AG04450 (cell line): ENCODE measurements at regions not wholly inside any gene's neighbourhood (a gene's known extent, or its start where the extent isn't known, plus 50 kb on each side); places are given as distances from the start of the nearest gene placed in this dataset.

ENCODE experiments used
- CTCF ChIA-PET: fragments of 300-600, 350-600 bp; formaldehyde crosslinking; extraction: SDS; loops from one replicate; lab custom pipeline; 2022; ENCODE audit warnings: antibody characterized with exemption, inconsistent platforms; lab: Charles Lee
- POLR2A ChIA-PET: fragments of 350-600 bp; formaldehyde crosslinking; extraction: SDS; loops from one replicate; lab custom pipeline; 2021; ENCODE audit warnings: antibody characterized with exemption, inconsistent platforms; lab: Yijun Ruan, JAX
- DNase-seq: peaks from one replicate; pipeline ENCODE4 v3.0.0-alpha.2; 2011; ENCODE audit warnings: low read depth, low spot score
- H3K27ac ChIP-seq: one replicate; pipeline ENCODE4 v1.5.1; 2012; ENCODE audit warnings: low read depth, low read length, control low read depth
- H3K27me3 ChIP-seq: one replicate; pipeline ENCODE4 v1.6.0; 2012; ENCODE audit warnings: low read length; ENCODE audit not compliant: control insufficient read depth, insufficient read depth
- H3K4me3 ChIP-seq: 2 replicates; pipeline ENCODE4 v1.5.1; 2011; ENCODE audit warnings: mild to moderate bottlenecking, low read depth, low read length, control low read depth
- H3K9me3 ChIP-seq: 2 replicates; pipeline ENCODE4 v1.5.1; 2012; ENCODE audit warnings: low read length; ENCODE audit not compliant: control insufficient read depth, insufficient read depth
- TF ChIP-seq, protein P1 (sequence below): IDR thresholded peaks from 2 replicates; pipeline ENCODE4 v1.5.1; 2011; ENCODE audit warnings: low read depth, low read length, control low read depth, inconsistent platforms

DNA sequence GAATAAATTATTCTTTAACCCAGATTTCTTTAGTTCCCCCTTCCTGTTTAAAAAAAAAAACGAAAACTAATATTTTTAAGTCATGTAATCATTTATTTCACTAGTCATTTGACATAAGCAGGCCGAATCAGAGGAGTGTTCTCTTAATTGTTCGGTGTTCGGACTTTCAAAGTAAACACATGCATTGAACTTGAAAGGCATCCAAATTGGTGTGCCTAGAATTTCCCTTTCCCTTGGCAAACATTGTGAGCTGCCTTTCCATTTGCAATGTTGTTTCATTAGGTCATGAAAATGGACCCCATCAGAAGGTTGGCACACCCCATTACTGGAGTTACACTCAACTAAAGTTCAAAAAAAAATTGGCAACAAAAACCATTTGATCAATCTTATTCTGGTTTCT is 283.0 kb upstream of the MARCKS start:
- TF ChIP-seq, protein P1, sequence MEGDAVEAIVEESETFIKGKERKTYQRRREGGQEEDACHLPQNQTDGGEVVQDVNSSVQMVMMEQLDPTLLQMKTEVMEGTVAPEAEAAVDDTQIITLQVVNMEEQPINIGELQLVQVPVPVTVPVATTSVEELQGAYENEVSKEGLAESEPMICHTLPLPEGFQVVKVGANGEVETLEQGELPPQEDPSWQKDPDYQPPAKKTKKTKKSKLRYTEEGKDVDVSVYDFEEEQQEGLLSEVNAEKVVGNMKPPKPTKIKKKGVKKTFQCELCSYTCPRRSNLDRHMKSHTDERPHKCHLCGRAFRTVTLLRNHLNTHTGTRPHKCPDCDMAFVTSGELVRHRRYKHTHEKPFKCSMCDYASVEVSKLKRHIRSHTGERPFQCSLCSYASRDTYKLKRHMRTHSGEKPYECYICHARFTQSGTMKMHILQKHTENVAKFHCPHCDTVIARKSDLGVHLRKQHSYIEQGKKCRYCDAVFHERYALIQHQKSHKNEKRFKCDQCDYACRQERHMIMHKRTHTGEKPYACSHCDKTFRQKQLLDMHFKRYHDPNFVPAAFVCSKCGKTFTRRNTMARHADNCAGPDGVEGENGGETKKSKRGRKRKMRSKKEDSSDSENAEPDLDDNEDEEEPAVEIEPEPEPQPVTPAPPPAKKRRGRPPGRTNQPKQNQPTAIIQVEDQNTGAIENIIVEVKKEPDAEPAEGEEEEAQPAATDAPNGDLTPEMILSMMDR = no peak
- ChIA-PET CTCF (no interaction called here), POLR2A (no interaction called here)
- no peak overlapping the region for H3K4me3 ChIP-seq
- no peaks in the 10 kb centered on the region for H3K9me3 ChIP-seq
- H3K27me3 ChIP-seq = no peaks in the 10 kb centered on the region
- DNase-seq = no peak
- H3K27ac ChIP-seq = no peak overlapping the region

DNA sequence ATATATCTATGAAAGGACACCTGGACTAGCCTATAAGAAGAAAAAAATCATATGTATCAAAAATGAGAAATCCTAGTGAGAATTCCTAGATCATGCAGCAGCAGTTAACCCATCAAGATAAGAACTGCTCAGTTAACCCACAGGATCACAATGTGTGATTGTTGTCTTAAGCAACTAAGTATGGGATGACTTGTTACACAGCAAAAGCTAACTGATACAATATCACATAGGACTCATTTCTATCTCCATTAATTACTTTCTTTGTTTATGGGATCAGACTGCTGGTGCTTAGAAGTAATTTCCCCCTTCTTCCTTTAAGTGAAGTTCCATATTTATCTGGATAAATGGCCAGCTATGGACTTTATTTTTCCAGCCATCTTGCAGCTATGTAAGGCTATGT is 280.8 kb upstream of the MARCKS start:
- H3K4me3 ChIP-seq = no peak overlapping the region
- no peaks in the 10 kb centered on the region for H3K9me3 ChIP-seq
- TF ChIP-seq, protein P1 = no peak
- H3K27ac ChIP-seq = no peak overlapping the region
- ChIA-PET CTCF (no interaction called here), POLR2A (no interaction called here)
- DNase-seq = no peak
- no peaks in the 10 kb centered on the region for H3K27me3 ChIP-seq

DNA sequence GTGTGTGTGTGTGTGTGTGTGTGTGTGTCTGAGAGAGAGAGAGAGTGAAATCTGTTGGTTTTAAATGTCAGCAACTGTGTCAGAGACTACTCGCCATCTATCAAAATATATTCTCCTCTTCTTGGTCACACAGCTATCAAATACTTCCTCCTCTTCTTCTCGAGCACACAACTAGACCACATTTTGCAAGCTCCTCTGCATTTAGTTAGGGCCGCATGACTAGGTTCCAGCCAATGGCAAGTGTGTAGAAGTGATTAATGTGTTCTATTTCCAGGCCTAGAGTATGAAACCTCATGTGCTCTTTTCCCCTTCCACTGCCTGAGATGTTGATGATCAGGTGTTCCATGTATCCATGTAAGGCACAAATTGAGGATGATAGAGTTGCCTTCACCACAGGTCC is 278.5 kb upstream of the MARCKS start:
- no peaks in the 10 kb centered on the region for H3K27me3 ChIP-seq
- ChIA-PET CTCF (no interaction called here), POLR2A (interaction anchor here (0.7 kb wide), 1 partner anchor 11 kb away, joined by 11 read pairs; no protein-coding TSS in a partner anchor)
- TF ChIP-seq, protein P1 = no peak
- no peak overlapping the region for H3K4me3 ChIP-seq
- no peak for DNase-seq
- no peaks in the 10 kb centered on the region for H3K9me3 ChIP-seq
- no peak overlapping the region for H3K27ac ChIP-seq

DNA sequence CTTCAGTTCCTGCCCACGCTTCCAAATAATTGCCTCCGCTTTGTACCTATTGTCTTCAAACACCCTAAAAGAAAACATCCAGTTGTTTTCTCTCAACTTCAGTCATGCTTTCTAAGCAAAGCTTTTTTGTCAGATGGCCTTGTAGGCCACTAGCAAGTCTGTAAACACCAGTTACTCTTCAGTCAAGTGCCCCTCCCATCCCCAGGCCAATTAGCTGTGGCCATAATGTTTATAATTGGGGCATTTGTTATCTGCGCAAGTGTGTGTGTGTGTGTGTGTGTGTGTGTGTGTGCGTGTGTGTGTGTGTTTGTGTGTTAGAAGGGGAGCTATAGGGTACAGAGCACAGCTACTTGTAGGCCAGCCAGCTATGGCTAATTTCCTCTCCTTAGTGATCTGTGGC is 272.4 kb upstream of the MARCKS start:
- no peak for DNase-seq
- Histone ChIP-seq H3K27ac (no peak overlapping the region), H3K9me3 (no peaks in the 10 kb centered on the region), H3K4me3 (no peak overlapping the region), H3K27me3 (no peaks in the 10 kb centered on the region)
- ChIA-PET POLR2A (no interaction called here), CTCF (interaction anchor here (1.3 kb wide), 1 partner anchor 10 kb away, joined by 3 read pairs; no protein-coding TSS in a partner anchor)
- TF ChIP-seq, protein P1 = no peak

DNA sequence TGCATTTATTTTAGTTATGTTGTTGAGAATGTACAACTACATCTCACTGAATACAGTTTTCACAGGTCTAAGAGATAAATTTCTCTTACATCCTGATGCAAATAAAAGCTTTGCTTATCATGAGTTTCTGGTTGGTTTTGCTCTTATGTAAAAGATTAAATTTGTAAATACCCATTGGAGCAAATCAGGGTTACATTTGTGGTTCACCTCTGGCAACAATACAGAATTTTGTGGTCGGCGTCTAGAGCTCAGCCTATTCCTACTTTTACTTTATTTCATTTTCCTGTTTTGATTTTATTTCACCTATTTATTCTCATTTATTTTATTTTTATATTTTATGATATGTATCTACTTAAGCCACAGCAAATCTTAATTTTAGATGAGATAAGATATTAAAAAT is 271.9 kb upstream of the MARCKS start:
- no peak for DNase-seq
- TF ChIP-seq, protein P1 = no peak
- Histone ChIP-seq H3K9me3 (no peaks in the 10 kb centered on the region), H3K27me3 (no peaks in the 10 kb centered on the region), H3K4me3 (no peak overlapping the region), H3K27ac (no peak overlapping the region)
- POLR2A ChIA-PET = no interaction called here
- CTCF ChIA-PET = interaction anchor here (1.3 kb wide), 1 partner anchor 9 kb away, joined by 3 read pairs; no protein-coding TSS in a partner anchor
